SK-N-SH (cell line): ENCODE measurements at regions not wholly inside any gene's neighbourhood (a gene's known extent, or its start where the extent isn't known, plus 50 kb on each side); places are given as distances from the start of the nearest gene placed in this dataset.
"Not testable (repeated sequence)": the region's sequence is repeated elsewhere in the genome, so short reads cannot be mapped to it uniquely, and the experiment has no call there.

Experiments used
- CTCF ChIA-PET: fragments of 300-600, 350-600 bp; formaldehyde crosslinking; extraction: SDS; loops from one replicate; lab custom pipeline; 2021; lab: Yijun Ruan, JAX
- POLR2A ChIA-PET: fragments of 350-600 bp; sonication (Branson Sonifier 250); formaldehyde crosslinking; extraction: SDS; loops from one replicate; lab custom pipeline; 2020; ENCODE audit warnings: antibody characterized with exemption, inconsistent platforms; lab: Yijun Ruan, JAX
- DNase-seq: peaks from one replicate; pipeline ENCODE4 v3.0.0; 2012
- H2AFZ ChIP-seq: fragments of 200-600 bp; sonication (generic); 2 replicates; pipeline ENCODE4 v1.8.1; 2016; ENCODE audit warnings: antibody characterized with exemption, mild to moderate bottlenecking, low read depth
- H3F3A ChIP-seq: fragments of 200-600 bp; sonication (generic); replicated peaks from 2 replicates; pipeline ENCODE3; 2016; ENCODE audit warnings: antibody characterized with exemption, mild to moderate bottlenecking; ENCODE audit not compliant: insufficient read depth
- H3K27ac ChIP-seq, 2 experiments: fragments of 200-500 bp in 1 of 2; fragments of 200-600 bp in 1 of 2; sonication (Bioruptor generic) in 1 of 2; sonication (generic), shearing (Covaris generic) in 1 of 2; 2 replicates each; pipeline versions ENCODE4 v1.5.1 to v1.6.1; 2014 to 2016; ENCODE audit warnings: low read depth in 2 of 2, inconsistent platforms in 1 of 2, low read length in 1 of 2, mild to moderate bottlenecking in 1 of 2, mixed read lengths in 1 of 2
- H3K27me3 ChIP-seq: fragments of 200-600 bp; sonication (generic), shearing (Covaris generic); 2 replicates; pipeline ENCODE4 v1.6.1; 2016; ENCODE audit warnings: mixed run types; ENCODE audit not compliant: insufficient read depth
- H3K36me3 ChIP-seq, 2 experiments: fragments of 200-500 bp in 1 of 2; fragments of 200-600 bp in 1 of 2; sonication (Bioruptor generic) in 1 of 2; sonication (generic) in 1 of 2; replicated peaks in 1 of 2; 2 replicates each; pipeline versions ENCODE3 to v1.5.1; 2014 to 2016; ENCODE audit warnings: low read length in 1 of 2, mild to moderate bottlenecking in 1 of 2; ENCODE audit not compliant: insufficient read depth in 2 of 2, control insufficient read depth in 1 of 2
- H3K4me1 ChIP-seq, 2 experiments: fragments of 200-500 bp in 1 of 2; fragments of 200-600 bp in 1 of 2; sonication (Bioruptor generic) in 1 of 2; sonication (generic), shearing (Covaris generic) in 1 of 2; 2 replicates each; pipeline versions ENCODE4 v1.5.1 to v1.6.1; 2014 to 2016; ENCODE audit warnings: low read depth in 1 of 2, low read length in 1 of 2, mixed run types in 1 of 2; ENCODE audit not compliant: insufficient read depth in 2 of 2, control insufficient read depth in 1 of 2
- H3K4me2 ChIP-seq: fragments of 200-600 bp; sonication (generic), shearing (Covaris generic); 2 replicates; pipeline ENCODE4 v1.6.1; 2017; ENCODE audit warnings: mixed run types
- H3K4me3 ChIP-seq, 2 experiments: fragments of 200-500 bp in 1 of 2; fragments of 200-600 bp in 1 of 2; sonication (Bioruptor generic) in 1 of 2; sonication (generic), shearing (Covaris generic) in 1 of 2; 2 replicates each; pipeline versions ENCODE4 v1.5.1 to v1.8.1; 2014 to 2016; ENCODE audit warnings: low read depth in 2 of 2, inconsistent platforms in 1 of 2, low read length in 1 of 2, mild to moderate bottlenecking in 1 of 2, mixed read lengths in 1 of 2, moderate library complexity in 1 of 2
- H3K79me2 ChIP-seq: fragments of 200-600 bp; sonication (generic); 2 replicates; pipeline ENCODE4 v1.8.1; 2017; ENCODE audit warnings: mild to moderate bottlenecking; ENCODE audit not compliant: insufficient read depth
- H3K9ac ChIP-seq: fragments of 200-600 bp; sonication (generic); 2 replicates; pipeline ENCODE4 v1.6.1; 2017; ENCODE audit warnings: mixed run types
- H3K9me2 ChIP-seq: fragments of 200-600 bp; sonication (generic); 2 replicates; pipeline ENCODE4 v1.6.1; 2017; ENCODE audit warnings: mixed run types
- H3K9me3 ChIP-seq: fragments of 200-600 bp; sonication (generic); 2 replicates; pipeline ENCODE4 v1.6.1; 2017; ENCODE audit warnings: mixed run types, mild to moderate bottlenecking, moderate library complexity
- H4K20me1 ChIP-seq: fragments of 200-600 bp; sonication (generic); 2 replicates; pipeline ENCODE4 v1.6.1; 2017; ENCODE audit warnings: mild to moderate bottlenecking, mixed run types; ENCODE audit not compliant: insufficient read depth
- EP300 ChIP-seq, 2 experiments: IDR thresholded peaks; 2 replicates each; pipeline versions ENCODE4 v1.4.0 to v1.6.1; 2012; ENCODE audit warnings: borderline replicate concordance in 1 of 2, low read depth in 1 of 2, low read length in 1 of 2
- MEF2A ChIP-seq: IDR thresholded peaks from 2 replicates; pipeline ENCODE4 v1.4.0; 2012; ENCODE audit warnings: low read depth, borderline replicate concordance
- RCOR1 ChIP-seq: fragments of 150-350 bp; IDR thresholded peaks from 2 replicates; pipeline ENCODE4 v1.6.1; 2017; ENCODE audit warnings: antibody characterized with exemption, low read length
- WGBS: methylation state at CpG from one replicate; pipeline ENCODE4 v1.1.6; 2017; ENCODE audit warnings: low lambda C conversion rate; 5-methylcytosine and 5-hydroxymethylcytosine counted together
- TF ChIP-seq, protein P1 (sequence below): fragments of 150-350 bp; IDR thresholded peaks from 2 replicates; pipeline ENCODE4 v1.6.1; 2017; ENCODE audit warnings: antibody characterized with exemption, low read length, low read depth, borderline replicate concordance

DNA sequence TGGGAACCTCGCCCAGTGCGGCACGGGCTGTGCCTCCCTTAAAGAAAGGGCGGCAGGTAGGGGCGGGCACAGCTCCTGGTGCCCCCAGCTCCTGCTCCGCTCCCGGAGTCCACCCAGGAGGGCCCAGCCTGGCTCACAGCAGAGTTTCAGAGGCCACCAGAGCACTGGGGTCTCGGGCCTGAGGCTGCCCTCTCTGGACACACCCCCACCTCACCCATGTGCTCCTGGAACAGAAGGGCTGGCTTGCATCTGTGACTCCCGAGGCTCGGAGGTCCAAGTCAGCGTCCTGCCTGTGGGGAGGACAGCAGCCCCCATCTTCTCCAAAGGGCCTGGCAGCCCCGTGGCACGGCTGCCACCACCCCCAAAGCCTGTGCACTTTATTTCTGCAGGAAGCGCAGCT lies 62.7 kb downstream of the RBFOX3 start:
- Histone ChIP-seq H3K4me3 (no peak overlapping the region), H4K20me1 (no peaks in the 10 kb centered on the region), H3K9ac (no peak overlapping the region), H3K9me2 (no peaks in the 10 kb centered on the region), H3K4me1 (peaks cover 0 to 3% of the 10 kb centered on the region in 2 experiments; a peak in 1 of 4 replicates), H3K79me2 (no peaks in the 10 kb centered on the region), H3K9me3 (no peaks in the 10 kb centered on the region), H2AFZ (no peak overlapping the region), H3K27me3 (peaks cover 8% of the 10 kb centered on the region; the same call in 1 of the 2 replicates), H3K36me3 (no peaks in the 10 kb centered on the region), H3F3A (no peaks in the 10 kb centered on the region), H3K27ac (no peak overlapping the region), H3K4me2 (no peak overlapping the region)
- ChIA-PET POLR2A (no interaction called here), CTCF (interaction anchor here (0.7 to 0.8 kb wide), 2 partner anchors 64 to 156 kb away, joined by 3 to 4 read pairs; no protein-coding TSS in a partner anchor)
- WGBS: 39% methylated on average over 13 of the region's 14 CpGs
- TF ChIP-seq RCOR1 (no peak), EP300 (IDR thresholded peaks at IDR 0.05; ENCODE audit: borderline replicate concordance in 1 of 2, low read depth in 1 of 2, low read length in 1 of 2) (no peak), MEF2A (no peak)
- DNase-seq: peak; percentile 27

DNA sequence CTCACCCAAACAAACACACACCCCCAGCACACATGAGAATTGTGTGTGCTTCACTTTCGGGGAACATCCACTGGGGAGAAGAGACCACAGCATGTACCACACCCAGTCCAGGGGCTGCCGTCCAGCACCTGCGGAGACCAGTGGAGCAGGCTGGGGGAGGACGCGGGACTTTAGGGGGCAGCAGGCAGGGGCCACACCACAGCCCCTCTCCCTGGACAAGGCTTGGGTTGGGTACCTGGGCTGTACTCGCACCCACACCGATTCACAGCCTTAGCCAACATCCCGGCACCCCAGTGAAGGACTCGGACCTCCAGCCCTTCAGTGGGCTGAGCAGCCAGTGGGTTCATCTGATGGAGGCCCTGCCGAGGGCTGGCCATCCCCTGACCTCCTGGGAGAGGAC lies 63.3 kb downstream of the RBFOX3 start:
- H3K36me3 ChIP-seq: no peaks in the 10 kb centered on the region
- H3K79me2 ChIP-seq: no peaks in the 10 kb centered on the region
- no peaks in the 10 kb centered on the region for H3F3A ChIP-seq
- peaks cover 8% of the 10 kb centered on the region; the same call in 1 of the 2 replicates for H3K27me3 ChIP-seq
- 48% methylated on average over 9 of the region's 10 CpGs for WGBS
- H2AFZ ChIP-seq: no peak overlapping the region
- no peaks in the 10 kb centered on the region for H3K9me3 ChIP-seq
- POLR2A ChIA-PET: no interaction called here
- H3K9ac ChIP-seq: no peak overlapping the region
- TF ChIP-seq, protein P1, sequence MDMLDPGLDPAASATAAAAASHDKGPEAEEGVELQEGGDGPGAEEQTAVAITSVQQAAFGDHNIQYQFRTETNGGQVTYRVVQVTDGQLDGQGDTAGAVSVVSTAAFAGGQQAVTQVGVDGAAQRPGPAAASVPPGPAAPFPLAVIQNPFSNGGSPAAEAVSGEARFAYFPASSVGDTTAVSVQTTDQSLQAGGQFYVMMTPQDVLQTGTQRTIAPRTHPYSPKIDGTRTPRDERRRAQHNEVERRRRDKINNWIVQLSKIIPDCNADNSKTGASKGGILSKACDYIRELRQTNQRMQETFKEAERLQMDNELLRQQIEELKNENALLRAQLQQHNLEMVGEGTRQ: no peak
- TF ChIP-seq RCOR1: no peak
- TF ChIP-seq, all 33 proteins: peak for 0
- H3K4me3 ChIP-seq: no peak overlapping the region
- H3K4me1 ChIP-seq: peaks cover 0 to 3% of the 10 kb centered on the region in 2 experiments; a peak in 1 of 4 replicates
- H3K27ac ChIP-seq: no peak overlapping the region
- DNase-seq: no peak
- H3K4me2 ChIP-seq: no peak overlapping the region
- no peaks in the 10 kb centered on the region for H4K20me1 ChIP-seq
- no peaks in the 10 kb centered on the region for H3K9me2 ChIP-seq
- CTCF ChIA-PET: interaction anchor here (0.7 to 0.8 kb wide), 2 partner anchors 65 to 156 kb away, joined by 3 to 4 read pairs; no protein-coding TSS in a partner anchor

DNA sequence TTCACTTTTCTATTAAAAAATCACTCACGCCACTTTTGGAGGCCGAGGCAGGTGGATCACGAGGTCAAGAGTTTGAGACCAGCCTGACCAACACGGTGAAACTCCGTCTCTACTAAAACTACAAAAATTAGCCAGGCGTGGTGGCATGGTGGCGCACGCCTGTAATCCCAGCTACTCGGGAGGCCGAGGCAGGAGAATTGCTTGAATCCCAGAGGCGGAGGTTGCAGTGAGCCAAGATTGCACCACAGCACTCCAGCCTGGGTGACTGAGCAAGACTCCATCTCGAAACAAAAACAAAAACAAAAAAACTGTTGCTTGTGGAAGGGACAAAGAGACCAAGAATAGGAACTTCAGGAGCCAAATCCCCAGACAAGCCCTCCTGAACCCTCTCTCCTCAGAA lies 63.7 kb downstream of the RBFOX3 start:
- H3K4me3 ChIP-seq, H3K9me2 ChIP-seq, H3K36me3 ChIP-seq, H3K9ac ChIP-seq, H3K4me2 ChIP-seq, H4K20me1 ChIP-seq, H3K9me3 ChIP-seq, DNase-seq, H3F3A ChIP-seq, POLR2A ChIA-PET, H3K27ac ChIP-seq, H3K79me2 ChIP-seq, H3K27me3 ChIP-seq, H3K4me1 ChIP-seq, H2AFZ ChIP-seq: not testable (repeated sequence)
- WGBS: 49% methylated on average over 12 of the region's 12 CpGs
- CTCF ChIA-PET: interaction anchor here (0.8 kb wide), 1 partner anchor 65 kb away, joined by 4 read pairs; no protein-coding TSS in a partner anchor
